ENCODE measurements at regions not wholly inside any gene's neighbourhood (a gene's known extent, or its start where the extent isn't known, plus 50 kb on each side); places are given as distances from the start of the nearest gene placed in this dataset.

- Mint-ChIP-seq H3K9me3 (ENCODE audit: low read depth) (no peaks in the 10 kb centered on the region), H3K27ac (no peak overlapping the region), H3K4me3 (ENCODE audit: low read depth) (no peak overlapping the region), H3K36me3 (ENCODE audit: insufficient read depth) (no peaks in the 10 kb centered on the region), H3K27me3 (no peaks in the 10 kb centered on the region), H3K4me1 (ENCODE audit: low read depth) (no peaks in the 10 kb centered on the region)
- DNase-seq (ENCODE audit: low spot score, unreplicated experiment), result no peak
- no peak for TF ChIP-seq CTCF (IDR thresholded peaks at IDR 0.05; ENCODE audit: unreplicated experiment)
These were observed 304.6 kb upstream of the FAM98A start for GRCh38 chr2:33903701-33904100.

- no peak overlapping the region for H3K4me3 Mint-ChIP-seq (ENCODE audit: low read depth)
These were observed 304.1 kb upstream of the FAM98A start for GRCh38 chr2:33903215-33903614.

GRCh38 chr2:33900610-33901009 is 301.5 kb upstream of the FAM98A start:
- no peak for TF ChIP-seq CTCF (IDR thresholded peaks at IDR 0.05; ENCODE audit: unreplicated experiment)
- no peaks in the 10 kb centered on the region for H3K27me3 Mint-ChIP-seq
- no peak for DNase-seq (ENCODE audit: low spot score, unreplicated experiment)
- no peak overlapping the region for H3K27ac Mint-ChIP-seq
- no peak overlapping the region for H3K4me3 Mint-ChIP-seq (ENCODE audit: low read depth)
- no peaks in the 10 kb centered on the region for H3K4me1 Mint-ChIP-seq (ENCODE audit: low read depth)
- H3K36me3 Mint-ChIP-seq (ENCODE audit: insufficient read depth), result no peaks in the 10 kb centered on the region
- no peaks in the 10 kb centered on the region for H3K9me3 Mint-ChIP-seq (ENCODE audit: low read depth)

More at GRCh38 chr2:33903215-33903614, 304.1 kb upstream of the FAM98A start:
- Mint-ChIP-seq H3K36me3 (ENCODE audit: insufficient read depth) (no peaks in the 10 kb centered on the region), H3K4me1 (ENCODE audit: low read depth) (no peaks in the 10 kb centered on the region), H3K9me3 (ENCODE audit: low read depth) (no peaks in the 10 kb centered on the region), H3K27me3 (no peaks in the 10 kb centered on the region), H3K27ac (no peak overlapping the region)
- DNase-seq (ENCODE audit: low spot score, unreplicated experiment), result no peak
- no peak for TF ChIP-seq CTCF (IDR thresholded peaks at IDR 0.05; ENCODE audit: unreplicated experiment)

- H3K4me3 Mint-ChIP-seq (ENCODE audit: low read depth), result no peak overlapping the region
- H3K27ac Mint-ChIP-seq, result no peak overlapping the region
- TF ChIP-seq CTCF (IDR thresholded peaks at IDR 0.05; ENCODE audit: unreplicated experiment), result no peak
- no peaks in the 10 kb centered on the region for H3K4me1 Mint-ChIP-seq (ENCODE audit: low read depth)
- H3K27me3 Mint-ChIP-seq, result no peaks in the 10 kb centered on the region
- no peaks in the 10 kb centered on the region for H3K9me3 Mint-ChIP-seq (ENCODE audit: low read depth)
- DNase-seq (ENCODE audit: low spot score, unreplicated experiment), result no peak
- no peaks in the 10 kb centered on the region for H3K36me3 Mint-ChIP-seq (ENCODE audit: insufficient read depth)
These were observed 298.6 kb upstream of the FAM98A start for GRCh38 chr2:33897741-33898140.

GRCh38 chr2:33893824-33894223 is 294.7 kb upstream of the FAM98A start:
- Mint-ChIP-seq H3K4me1 (ENCODE audit: low read depth) (no peaks in the 10 kb centered on the region), H3K27me3 (no peaks in the 10 kb centered on the region), H3K36me3 (ENCODE audit: insufficient read depth) (no peaks in the 10 kb centered on the region), H3K4me3 (ENCODE audit: low read depth) (no peak overlapping the region), H3K9me3 (ENCODE audit: low read depth) (no peaks in the 10 kb centered on the region), H3K27ac (no peak overlapping the region)
- no peak for TF ChIP-seq CTCF (IDR thresholded peaks at IDR 0.05; ENCODE audit: unreplicated experiment)
- DNase-seq (ENCODE audit: low spot score, unreplicated experiment), result no peak
